HFF-Myc (cell line): ENCODE measurements at regions not wholly inside any gene's neighbourhood (a gene's known extent, or its start where the extent isn't known, plus 50 kb on each side); places are given as distances from the start of the nearest gene placed in this dataset.
"Not testable (repeated sequence)": the region's sequence is repeated elsewhere in the genome, so short reads cannot be mapped to it uniquely, and the experiment has no call there.

ENCODE experiments used
- DNase-seq: peaks from one replicate; pipeline ENCODE4 v3.0.0-alpha.2; 2011; ENCODE audit warnings: low read depth; ENCODE audit errors: extremely low read depth
- H3K4me3 ChIP-seq: replicated peaks from 2 replicates; pipeline ENCODE4 v1.5.1; 2011; ENCODE audit warnings: low read depth, mild to moderate bottlenecking, control low read depth, low read length
- TF ChIP-seq, protein P1 (sequence below): IDR thresholded peaks from 2 replicates; pipeline ENCODE4 v1.5.1; 2012; ENCODE audit warnings: mild to moderate bottlenecking, low read depth, low read length, control low read depth; ENCODE audit errors: missing control alignments

DNA sequence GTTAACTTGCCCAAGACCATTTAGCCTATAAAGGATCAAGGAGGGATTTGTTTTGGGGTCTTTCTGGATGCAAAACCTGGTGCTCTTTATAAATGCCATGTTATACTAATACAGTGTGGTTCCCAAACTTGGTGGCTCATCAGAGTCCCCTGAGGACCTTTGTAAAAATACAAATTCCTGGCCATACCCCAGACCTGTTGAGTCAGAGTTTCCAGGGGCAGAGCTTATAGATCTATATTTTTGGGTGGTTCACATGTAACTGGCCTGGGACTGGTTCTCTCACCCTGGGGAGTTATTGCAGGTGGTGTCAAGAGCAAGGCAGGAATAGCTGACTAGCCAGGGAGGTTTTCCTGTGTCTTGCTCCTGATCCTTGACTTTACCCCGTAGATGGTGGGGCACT is 136.9 kb upstream of the HNRNPU start:
- TF ChIP-seq, protein P1, sequence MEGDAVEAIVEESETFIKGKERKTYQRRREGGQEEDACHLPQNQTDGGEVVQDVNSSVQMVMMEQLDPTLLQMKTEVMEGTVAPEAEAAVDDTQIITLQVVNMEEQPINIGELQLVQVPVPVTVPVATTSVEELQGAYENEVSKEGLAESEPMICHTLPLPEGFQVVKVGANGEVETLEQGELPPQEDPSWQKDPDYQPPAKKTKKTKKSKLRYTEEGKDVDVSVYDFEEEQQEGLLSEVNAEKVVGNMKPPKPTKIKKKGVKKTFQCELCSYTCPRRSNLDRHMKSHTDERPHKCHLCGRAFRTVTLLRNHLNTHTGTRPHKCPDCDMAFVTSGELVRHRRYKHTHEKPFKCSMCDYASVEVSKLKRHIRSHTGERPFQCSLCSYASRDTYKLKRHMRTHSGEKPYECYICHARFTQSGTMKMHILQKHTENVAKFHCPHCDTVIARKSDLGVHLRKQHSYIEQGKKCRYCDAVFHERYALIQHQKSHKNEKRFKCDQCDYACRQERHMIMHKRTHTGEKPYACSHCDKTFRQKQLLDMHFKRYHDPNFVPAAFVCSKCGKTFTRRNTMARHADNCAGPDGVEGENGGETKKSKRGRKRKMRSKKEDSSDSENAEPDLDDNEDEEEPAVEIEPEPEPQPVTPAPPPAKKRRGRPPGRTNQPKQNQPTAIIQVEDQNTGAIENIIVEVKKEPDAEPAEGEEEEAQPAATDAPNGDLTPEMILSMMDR, result no peak
- no peak overlapping the region for H3K4me3 ChIP-seq
- DNase-seq, result no peak

DNA sequence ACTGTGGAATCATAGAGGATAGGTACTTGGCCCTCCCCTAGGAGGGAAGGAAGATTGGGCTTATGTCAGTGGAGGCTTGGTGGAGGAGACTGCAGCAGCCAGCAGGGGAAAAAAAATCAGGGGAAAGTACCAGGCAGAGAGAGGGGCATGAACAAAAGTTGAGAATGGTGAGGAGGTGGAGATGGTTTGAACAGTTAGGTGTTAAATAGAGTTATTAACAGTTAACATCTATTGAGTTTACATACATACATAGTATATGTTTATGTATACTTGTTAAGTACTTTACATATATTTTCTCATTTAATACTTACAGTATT is 136.5 kb upstream of the HNRNPU start:
- TF ChIP-seq, protein P1, result no peak
- DNase-seq, result no peak
- no peak overlapping the region for H3K4me3 ChIP-seq

DNA sequence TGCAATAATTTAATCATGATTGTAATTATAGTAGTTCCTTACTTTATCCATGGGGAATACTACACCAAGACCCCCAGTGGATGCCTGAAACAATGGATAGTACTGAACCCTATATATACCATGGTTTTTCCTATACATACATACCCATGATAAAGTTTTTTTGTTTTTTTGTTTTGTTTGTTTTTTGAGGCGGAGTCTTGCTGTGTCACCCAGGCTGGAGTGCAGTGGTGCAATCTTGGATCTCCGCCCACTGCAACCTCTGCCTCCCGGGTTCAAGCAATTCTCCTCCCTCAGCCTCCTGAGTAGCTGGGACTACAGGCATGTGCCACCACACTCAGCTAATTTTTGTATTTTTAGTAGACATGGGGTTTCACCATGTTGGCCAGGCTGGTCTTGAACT is 135.3 kb upstream of the HNRNPU start:
- H3K4me3 ChIP-seq, DNase-seq: not testable (repeated sequence)

DNA sequence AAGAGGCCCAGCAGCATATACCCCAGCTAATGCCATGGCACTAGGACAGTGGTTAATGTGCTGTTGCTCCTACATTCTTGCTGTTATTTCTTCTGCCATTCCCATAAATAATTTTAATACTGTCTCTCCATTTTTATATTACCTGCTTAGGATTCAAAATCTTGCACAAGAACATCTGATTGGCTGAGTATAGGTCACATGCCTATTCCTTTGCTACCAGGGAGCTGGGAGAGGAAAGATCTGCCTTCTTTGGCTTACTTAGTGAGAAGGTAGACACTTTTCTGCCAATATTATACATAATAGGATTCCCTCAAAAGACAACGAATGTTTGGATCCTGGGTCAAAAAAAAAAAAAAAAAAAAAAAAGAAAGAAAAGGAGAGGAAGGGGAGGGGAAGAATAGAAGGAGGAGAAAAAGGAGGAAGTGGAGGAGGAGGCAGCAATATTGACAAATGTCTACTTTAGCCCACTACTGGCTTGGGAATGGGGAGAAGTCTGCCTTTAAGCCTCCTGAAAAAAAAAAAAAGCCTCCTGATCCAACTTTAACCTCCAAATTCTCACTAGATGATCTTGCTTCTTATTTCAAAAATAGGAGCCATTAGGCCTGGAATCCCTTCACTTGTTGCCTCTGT is 134.5 kb upstream of the HNRNPU start:
- H3K4me3 ChIP-seq, result no peak overlapping the region
- DNase-seq, result no peak
- TF ChIP-seq, protein P1, result no peak

DNA sequence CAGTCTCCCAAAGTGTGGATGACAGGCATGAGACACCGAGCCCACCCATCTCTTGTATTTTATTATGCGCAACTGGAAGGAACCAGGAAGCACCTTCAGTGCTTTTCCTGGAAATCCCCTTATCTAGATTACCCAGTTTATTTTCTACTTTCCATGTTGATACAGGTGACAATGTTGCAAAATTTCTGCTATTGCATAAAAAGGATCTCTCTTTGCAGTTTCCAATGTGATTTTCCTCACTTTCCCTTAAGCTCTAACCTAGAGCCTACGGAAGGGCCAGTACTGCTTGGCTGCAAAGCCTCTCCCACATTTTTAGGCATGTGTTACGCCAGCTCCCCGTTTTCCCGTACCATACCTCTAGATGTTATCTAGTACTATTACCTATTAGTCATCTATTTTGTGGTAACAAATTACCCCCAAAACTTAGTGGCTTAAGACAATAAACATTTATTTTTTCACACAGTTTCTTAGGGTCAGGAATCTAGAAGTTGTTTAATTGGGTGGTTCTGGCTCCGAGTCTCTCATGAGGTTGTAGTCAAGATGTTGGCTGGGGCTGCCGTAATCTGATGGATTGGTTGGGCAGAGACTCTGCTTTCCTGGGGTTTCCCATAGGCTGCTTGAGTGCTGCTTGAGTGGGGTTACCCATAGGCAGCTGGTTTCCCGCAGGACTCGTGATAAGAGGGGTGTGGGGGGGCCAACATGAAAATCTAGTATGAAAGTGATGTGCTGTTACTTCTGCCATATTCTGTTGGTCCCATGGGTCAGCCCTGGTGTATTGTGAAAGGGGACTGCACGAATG is 131.5 kb upstream of the HNRNPU start:
- TF ChIP-seq, protein P1, result no peak
- H3K4me3 ChIP-seq, result no peak overlapping the region
- DNase-seq, result no peak

DNA sequence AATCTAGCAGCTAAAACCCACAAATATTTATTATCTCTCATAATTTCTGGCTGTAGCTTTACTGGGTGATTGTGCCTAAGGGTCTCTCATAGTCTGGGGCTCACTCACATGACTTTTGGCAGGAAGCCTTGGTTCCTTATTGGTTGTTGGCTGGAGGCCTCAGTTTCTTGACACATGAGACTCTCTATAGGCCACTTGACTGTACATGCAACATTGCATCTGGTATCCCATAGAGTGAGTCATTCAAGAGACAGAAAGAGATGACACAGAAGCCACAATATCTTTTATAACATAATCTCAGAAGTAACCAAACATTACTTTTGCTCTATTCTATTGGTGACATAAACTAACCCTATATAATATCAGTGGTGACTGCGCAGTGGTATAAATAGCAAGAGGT is 128.5 kb upstream of the HNRNPU start:
- H3K4me3 ChIP-seq, result no peak overlapping the region
- TF ChIP-seq, protein P1, result no peak
- DNase-seq, result no peak

DNA sequence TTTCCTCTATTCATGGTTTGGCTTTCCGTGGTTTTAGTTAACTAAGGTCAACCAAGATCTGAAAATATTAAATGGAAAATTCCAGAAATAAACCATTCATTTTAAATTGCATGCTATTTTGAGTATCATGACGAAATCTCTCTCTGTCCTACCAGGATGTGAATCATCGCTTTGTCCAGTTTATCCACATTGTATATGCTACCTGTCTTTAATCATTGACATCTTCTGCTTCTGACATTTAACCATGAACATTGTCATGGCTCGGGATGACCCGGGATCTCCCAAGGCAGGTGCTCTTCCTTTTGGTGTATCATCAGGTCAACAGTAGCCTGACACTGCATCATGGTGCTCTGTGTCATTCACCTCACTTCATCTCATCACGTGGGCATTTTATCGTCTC is 125.5 kb upstream of the HNRNPU start:
- no peak for DNase-seq
- H3K4me3 ChIP-seq, result no peak overlapping the region
- TF ChIP-seq, protein P1, result no peak
